KMS-11 (cell line): ENCODE measurements at regions not wholly inside any gene's neighbourhood (a gene's known extent, or its start where the extent isn't known, plus 50 kb on each side); places are given as distances from the start of the nearest gene placed in this dataset.

Experiments
- H2AFZ ChIP-seq: fragments of 200-600 bp; sonication (generic); 2 replicates; pipeline ENCODE4 v1.6.1; 2016; ENCODE audit warnings: antibody characterized with exemption, mixed run types, low read depth
- H3K27ac ChIP-seq: fragments of 200-600 bp; sonication (generic); 2 replicates; pipeline ENCODE4 v1.6.1; 2016; ENCODE audit warnings: mild to moderate bottlenecking, mixed run types
- H3K27me3 ChIP-seq: fragments of 200-600 bp; sonication (generic); 2 replicates; pipeline ENCODE4 v1.6.1; 2017; ENCODE audit warnings: mild to moderate bottlenecking, low read depth, mixed run types, moderate library complexity; ENCODE audit not compliant: insufficient read depth
- H3K36me3 ChIP-seq: fragments of 200-600 bp; sonication (generic); 2 replicates; pipeline ENCODE4 v1.6.1; 2017; ENCODE audit warnings: mild to moderate bottlenecking, mixed run types; ENCODE audit not compliant: insufficient read depth
- H3K4me1 ChIP-seq: fragments of 200-600 bp; sonication (generic); 2 replicates; pipeline ENCODE4 v1.6.1; 2016; ENCODE audit warnings: mild to moderate bottlenecking, low read depth, mixed run types; ENCODE audit not compliant: poor library complexity, severe bottlenecking
- H3K4me2 ChIP-seq: fragments of 200-600 bp; sonication (generic); 2 replicates; pipeline ENCODE4 v1.7.0; 2016; ENCODE audit warnings: mild to moderate bottlenecking, mixed run types
- H3K4me3 ChIP-seq: fragments of 200-600 bp; sonication (generic); IDR thresholded peaks from 2 replicates; pipeline ENCODE4 v1.6.1; 2017; ENCODE audit warnings: low read depth, low read length, mixed read lengths; ENCODE audit not compliant: insufficient read depth
- H3K79me2 ChIP-seq: fragments of 200-600 bp; sonication (generic); 2 replicates; pipeline ENCODE4 v1.6.1; 2016; ENCODE audit warnings: low read depth, mixed run types; ENCODE audit not compliant: insufficient read depth
- H3K9ac ChIP-seq: fragments of 200-600 bp; sonication (generic); 2 replicates; pipeline ENCODE4 v1.6.1; 2016; ENCODE audit warnings: mild to moderate bottlenecking, mixed run types
- H4K20me1 ChIP-seq: fragments of 200-600 bp; sonication (generic); 2 replicates; pipeline ENCODE4 v1.6.1; 2016; ENCODE audit warnings: mild to moderate bottlenecking, mixed run types; ENCODE audit not compliant: insufficient read depth
- TF ChIP-seq, protein P1 (sequence below): fragments of 200-600 bp; sonication (generic); conservative IDR thresholded peaks from 2 replicates; pipeline ENCODE4 v1.6.1; 2017; ENCODE audit warnings: low read depth, mild to moderate bottlenecking, antibody characterized with exemption, low read length, moderate library complexity, mixed read lengths

DNA sequence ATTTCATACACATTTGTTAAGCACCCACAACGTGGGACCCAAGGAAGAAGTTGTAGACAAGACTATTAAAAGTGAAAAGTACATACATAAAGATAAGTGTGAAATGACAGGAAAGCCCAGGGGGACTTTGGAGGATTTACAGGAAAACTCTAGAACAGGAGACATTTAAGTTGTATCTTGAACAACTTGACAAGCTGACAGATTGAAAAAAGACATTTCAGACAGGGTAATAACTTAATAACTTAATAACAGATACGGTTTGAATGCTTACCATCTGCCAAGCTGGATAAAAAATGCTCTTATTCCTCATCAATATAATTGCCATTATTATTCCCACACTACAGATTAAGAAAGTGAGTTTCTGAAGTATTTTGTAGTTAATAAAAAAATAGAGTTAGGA, 229.7 kb upstream of the SYT10 start:
- TF ChIP-seq, protein P1, sequence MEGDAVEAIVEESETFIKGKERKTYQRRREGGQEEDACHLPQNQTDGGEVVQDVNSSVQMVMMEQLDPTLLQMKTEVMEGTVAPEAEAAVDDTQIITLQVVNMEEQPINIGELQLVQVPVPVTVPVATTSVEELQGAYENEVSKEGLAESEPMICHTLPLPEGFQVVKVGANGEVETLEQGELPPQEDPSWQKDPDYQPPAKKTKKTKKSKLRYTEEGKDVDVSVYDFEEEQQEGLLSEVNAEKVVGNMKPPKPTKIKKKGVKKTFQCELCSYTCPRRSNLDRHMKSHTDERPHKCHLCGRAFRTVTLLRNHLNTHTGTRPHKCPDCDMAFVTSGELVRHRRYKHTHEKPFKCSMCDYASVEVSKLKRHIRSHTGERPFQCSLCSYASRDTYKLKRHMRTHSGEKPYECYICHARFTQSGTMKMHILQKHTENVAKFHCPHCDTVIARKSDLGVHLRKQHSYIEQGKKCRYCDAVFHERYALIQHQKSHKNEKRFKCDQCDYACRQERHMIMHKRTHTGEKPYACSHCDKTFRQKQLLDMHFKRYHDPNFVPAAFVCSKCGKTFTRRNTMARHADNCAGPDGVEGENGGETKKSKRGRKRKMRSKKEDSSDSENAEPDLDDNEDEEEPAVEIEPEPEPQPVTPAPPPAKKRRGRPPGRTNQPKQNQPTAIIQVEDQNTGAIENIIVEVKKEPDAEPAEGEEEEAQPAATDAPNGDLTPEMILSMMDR = no peak
- no peaks in the 10 kb centered on the region for H3K4me1 ChIP-seq
- H4K20me1 ChIP-seq = no peaks in the 10 kb centered on the region

DNA sequence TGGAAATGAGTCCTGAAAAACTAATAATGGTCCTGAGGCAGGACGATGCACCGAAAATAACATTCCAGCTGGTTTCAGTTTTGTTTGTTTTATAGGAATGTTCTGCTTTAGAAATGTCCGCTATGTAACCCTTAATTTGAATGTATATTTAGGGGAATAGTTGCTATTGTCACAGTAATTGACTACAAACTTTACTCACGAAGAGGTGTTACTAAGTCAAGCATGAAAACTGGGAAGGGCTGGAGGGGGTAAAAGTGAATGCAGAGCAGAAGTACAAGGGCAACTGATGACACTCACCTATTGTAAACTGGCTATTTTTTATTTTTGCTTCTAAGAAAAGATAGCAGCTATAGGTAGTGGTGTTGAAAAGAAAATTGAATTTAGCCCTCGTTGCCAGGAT, 230.7 kb upstream of the SYT10 start:
- Histone ChIP-seq H4K20me1 (no peaks in the 10 kb centered on the region), H2AFZ (no peak overlapping the region), H3K79me2 (no peaks in the 10 kb centered on the region), H3K4me3 (no peak overlapping the region), H3K27me3 (no peaks in the 10 kb centered on the region), H3K36me3 (no peaks in the 10 kb centered on the region), H3K4me1 (no peaks in the 10 kb centered on the region), H3K27ac (no peak overlapping the region), H3K4me2 (no peak overlapping the region), H3K9ac (no peak overlapping the region)
- TF ChIP-seq, protein P1 = no peak

More for the DNA sequence above, 229.7 kb upstream of the SYT10 start:
- H3K36me3 ChIP-seq = no peaks in the 10 kb centered on the region
- no peak overlapping the region for H3K4me3 ChIP-seq
- H3K79me2 ChIP-seq = no peaks in the 10 kb centered on the region
- no peak overlapping the region for H3K27ac ChIP-seq
- no peak overlapping the region for H2AFZ ChIP-seq
- no peak overlapping the region for H3K9ac ChIP-seq
- H3K4me2 ChIP-seq = no peak overlapping the region
- H3K27me3 ChIP-seq = no peaks in the 10 kb centered on the region

- Histone ChIP-seq H3K4me1 (no peaks in the 10 kb centered on the region), H3K27ac (no peak overlapping the region), H3K27me3 (no peaks in the 10 kb centered on the region), H3K4me2 (no peak overlapping the region), H4K20me1 (no peaks in the 10 kb centered on the region), H3K36me3 (no peaks in the 10 kb centered on the region), H3K79me2 (no peaks in the 10 kb centered on the region), H3K9ac (no peak overlapping the region), H3K4me3 (no peak overlapping the region), H2AFZ (no peak overlapping the region)
- TF ChIP-seq, protein P1 = no peak
Observed at GRCh38 chr12:33671676-33672075, 232.1 kb upstream of the SYT10 start.

DNA sequence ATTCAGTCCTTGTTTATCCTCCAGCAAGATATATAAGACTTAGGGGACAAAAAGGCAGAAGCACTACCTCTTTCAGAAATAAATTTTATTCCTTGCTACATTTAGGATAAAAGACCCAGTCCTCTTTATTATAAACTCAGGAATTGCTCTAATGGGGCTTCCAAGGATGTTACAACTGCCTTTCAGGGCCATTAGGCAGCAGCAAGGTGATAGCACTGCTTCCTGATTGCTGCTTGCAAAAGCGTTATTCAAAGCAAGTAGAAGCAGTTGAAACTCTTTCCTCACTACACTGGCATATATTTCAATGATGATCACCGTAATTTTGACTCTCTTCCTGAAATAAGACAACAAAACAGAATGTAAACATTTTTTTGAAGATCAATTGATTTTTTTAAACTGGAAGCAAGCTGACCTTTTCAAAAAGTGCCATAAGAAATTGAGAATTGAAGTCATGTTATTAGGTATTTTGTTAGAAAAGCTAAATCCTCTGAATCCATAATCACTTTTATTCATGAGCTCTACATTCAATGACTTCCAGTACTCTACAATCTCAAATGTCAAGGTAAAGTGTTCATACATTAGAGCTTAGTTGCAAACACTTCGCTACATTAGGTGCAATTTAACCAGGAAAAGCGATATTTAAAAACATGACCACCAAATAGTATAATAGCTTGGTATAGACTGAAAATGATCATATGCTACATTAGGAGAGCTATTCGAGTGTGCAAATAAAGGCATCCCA, 233.4 kb upstream of the SYT10 start:
- no peak overlapping the region for H3K4me3 ChIP-seq
- H4K20me1 ChIP-seq = no peaks in the 10 kb centered on the region
- H3K4me1 ChIP-seq = no peaks in the 10 kb centered on the region
- no peaks in the 10 kb centered on the region for H3K79me2 ChIP-seq
- H2AFZ ChIP-seq = no peak overlapping the region
- H3K4me2 ChIP-seq = no peak overlapping the region
- no peak overlapping the region for H3K27ac ChIP-seq
- H3K9ac ChIP-seq = no peak overlapping the region
- H3K36me3 ChIP-seq = no peaks in the 10 kb centered on the region
- no peaks in the 10 kb centered on the region for H3K27me3 ChIP-seq
- TF ChIP-seq, protein P1 = no peak
